HG03060 (cell line): ENCODE measurements at regions not wholly inside any gene's neighbourhood (a gene's known extent, or its start where the extent isn't known, plus 50 kb on each side); places are given as distances from the start of the nearest gene placed in this dataset.

Experiments
- ATAC-seq: cut with Tn5 transposase; IDR thresholded peaks from one replicate; pipeline ENCODE4 v1.9.1; 2021; ENCODE audit warnings: low read depth, moderate number of reproducible peaks; ENCODE audit not compliant: unreplicated experiment

- ATAC-seq: no peak
These were observed 55.5 kb downstream of the GSPT2 start for GRCh38 chrX:51798701-51799100.

DNA sequence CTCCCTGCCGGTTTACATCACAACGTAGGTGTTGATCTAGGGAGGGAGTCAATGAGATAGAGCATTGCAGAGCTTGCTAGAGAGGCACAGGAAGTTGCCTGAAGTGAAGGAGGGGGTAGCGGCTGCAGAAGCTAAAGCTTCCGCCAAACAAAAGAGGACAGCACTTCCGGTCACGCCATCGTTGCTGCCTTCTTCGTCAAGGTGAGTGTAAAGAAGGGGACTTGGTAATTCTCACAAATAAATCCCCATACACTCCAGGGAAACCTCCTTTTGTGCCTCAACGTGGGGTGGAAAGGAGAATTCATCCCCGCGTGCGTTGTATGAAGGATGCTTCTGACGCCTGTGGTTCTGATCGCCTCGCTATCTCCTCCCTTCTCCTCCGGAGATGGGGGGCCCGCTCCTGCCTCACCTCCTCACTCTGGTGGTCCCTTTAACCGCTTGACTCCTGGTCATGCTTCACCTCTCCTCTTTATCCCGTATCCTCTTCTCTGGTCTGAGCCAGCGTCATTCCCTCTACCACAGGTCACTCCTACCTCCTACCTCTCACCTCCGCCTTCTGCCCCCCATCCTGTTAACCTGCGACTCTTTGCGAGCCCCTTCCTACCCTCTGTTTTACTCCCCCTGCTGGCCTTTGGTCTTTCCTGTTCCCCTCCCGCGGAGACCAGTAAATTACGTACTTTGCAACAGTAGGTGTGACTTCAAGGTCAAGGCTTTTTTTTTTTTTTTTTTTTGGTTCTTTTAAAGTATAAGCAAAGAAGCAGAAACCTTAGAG lies 59.9 kb downstream of the GSPT2 start:
- peak; percentile 69 for ATAC-seq

DNA sequence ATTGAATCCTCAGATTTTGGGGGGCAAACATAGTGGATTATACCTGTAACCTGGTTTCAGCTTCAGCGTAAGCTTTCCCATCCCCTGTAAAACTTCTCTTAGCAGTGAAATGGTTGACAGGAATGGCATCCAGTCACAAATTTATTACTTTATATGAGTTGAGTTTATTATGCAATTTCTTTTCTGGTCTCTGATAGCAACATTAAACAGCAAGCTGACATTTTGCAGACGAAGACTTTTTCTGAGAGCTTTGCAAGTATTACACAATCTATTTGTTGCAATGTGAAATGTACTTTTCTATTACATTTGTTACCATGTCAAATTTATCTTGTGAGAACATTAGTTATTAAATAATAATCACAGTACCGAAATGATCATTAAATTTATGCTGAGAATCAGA lies 60.6 kb downstream of the GSPT2 start:
- no peak for ATAC-seq

DNA sequence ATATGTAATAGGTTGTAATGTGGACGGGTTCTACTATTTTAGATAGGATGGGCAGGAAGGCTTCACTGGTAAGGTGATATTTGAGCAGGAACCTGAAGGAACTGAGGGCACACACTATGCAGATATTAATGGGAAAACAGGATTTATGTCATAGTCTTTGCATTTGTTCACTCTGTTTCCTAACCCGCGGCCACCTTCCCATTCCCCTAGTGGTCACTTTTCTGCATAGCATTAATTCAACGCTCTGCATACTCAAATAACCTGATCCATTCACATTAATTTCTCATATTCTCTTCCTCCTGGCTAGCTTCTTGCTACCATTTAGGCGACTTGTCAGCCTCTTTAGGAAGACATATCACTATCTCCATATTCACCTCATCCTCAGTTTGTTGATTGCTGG lies 61.5 kb downstream of the GSPT2 start:
- ATAC-seq: no peak

DNA sequence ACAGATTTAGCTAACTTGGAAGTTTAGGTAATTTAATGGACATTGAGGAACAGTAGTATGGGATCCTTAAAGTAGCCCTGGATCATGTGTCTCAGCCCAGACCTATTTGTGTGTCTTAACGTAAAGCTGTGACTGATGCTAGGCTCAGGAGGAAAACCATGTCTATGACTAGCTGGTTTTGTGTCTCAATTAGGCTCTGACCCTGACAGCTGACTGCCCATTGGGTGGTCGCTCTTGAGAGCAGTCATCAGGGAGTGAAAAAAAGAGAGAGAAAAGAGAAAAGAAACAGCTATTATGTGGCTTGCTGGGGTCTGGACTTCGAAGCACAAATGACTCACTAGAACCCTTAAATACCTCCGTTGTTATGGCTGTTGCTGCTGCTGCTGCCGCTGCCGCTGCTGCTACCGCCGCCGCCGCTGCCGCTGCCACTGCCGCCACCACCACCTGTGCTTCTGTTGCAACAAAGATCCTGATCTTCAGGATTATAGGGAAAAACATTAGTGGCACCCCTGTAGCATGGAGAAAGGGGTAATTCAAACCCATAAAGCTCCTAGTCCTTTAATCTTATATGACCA lies 70.7 kb downstream of the GSPT2 start:
- ATAC-seq: no peak

GRCh38 chrX:51824061-51824460 lies 69.4 kb upstream of the MAGED1 start:
- no peak for ATAC-seq

GRCh38 chrX:51825436-51825835 lies 68.0 kb upstream of the MAGED1 start:
- no peak for ATAC-seq

DNA sequence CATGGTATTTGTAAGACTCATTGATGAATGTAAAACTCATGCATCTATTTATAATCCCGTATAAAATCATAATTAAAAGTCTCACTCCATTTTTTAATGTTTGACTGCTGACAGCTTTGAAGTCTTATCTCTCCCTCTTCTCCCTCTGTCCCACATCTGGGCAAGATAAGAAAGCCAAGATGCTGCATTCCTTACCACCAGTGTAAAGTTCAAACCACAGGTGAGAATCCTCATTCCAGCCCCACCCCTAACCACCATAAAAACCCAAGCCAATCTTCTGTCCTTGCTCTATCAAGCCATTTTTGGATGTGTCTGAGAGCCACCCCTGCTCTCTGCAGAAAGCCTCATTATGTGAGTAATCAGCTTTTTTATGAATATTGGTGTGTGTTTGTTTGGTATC lies 59.3 kb upstream of the MAGED1 start:
- ATAC-seq: no peak

DNA sequence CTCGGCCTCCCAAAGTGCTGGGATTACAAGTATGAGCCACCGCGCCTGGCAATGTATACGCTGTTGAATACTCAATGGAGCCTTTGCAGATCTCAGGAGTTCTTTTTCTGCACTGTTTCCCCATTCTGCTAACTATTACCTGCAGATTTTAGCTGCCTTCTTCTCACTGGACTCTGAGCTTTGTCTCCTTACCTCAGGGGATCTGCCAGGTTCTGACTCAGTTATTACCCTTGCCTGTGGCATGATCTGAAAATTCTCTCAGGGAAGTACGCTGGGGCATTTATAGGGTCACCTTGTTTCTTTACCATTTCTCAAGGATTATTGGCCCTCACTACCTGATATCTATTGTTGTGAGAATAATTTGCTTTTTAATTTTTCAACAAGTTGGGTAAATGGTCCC lies 56.6 kb upstream of the MAGED1 start:
- ATAC-seq: no peak

DNA sequence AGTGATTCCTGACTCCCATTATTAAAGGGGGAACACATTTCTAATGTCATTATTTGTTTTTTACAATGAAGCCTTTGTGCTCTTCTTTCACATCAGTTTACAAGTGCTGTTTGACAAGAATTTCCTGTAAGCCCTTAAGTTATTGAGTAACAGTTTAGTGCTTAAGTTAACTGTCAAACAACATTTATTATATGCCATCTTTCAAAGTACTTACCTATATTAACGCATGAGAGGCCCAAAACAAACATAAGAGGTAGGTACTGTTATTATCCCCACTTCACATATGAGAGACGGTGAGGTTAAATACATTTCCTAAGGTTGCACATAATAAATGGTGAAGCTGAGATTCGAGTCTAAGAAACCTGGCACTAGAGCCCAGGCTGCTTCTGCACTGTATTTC lies 56.0 kb upstream of the MAGED1 start:
- ATAC-seq: no peak

GRCh38 chrX:51837921-51838320 lies 55.5 kb upstream of the MAGED1 start:
- no peak for ATAC-seq
